ENCODE measurements at regions not wholly inside any gene's neighbourhood (a gene's known extent, or its start where the extent isn't known, plus 50 kb on each side); places are given as distances from the start of the nearest gene placed in this dataset.

DNA sequence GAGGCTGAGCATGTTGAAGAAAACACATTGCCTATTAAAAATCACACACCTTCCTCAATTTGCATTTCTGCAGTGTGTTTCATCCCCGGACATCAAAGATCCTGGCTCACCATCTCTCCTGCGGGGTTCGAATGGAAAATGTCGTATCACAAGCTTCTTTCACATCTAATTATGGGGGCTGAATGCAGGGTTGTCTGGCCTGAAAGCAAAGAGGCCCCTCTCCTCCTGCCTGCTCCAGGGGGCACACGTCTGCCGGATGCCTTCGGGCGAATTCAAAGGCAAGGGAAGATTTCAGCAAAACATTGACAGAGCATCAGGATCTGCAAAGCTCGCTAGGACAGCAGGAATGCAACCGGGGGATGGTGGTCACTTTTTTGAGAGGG is 1447.7 kb downstream of the TBC1D22A start:
- Histone ChIP-seq H3K4me1 (ENCODE audit: insufficient read depth, low read length) (no peaks in the 10 kb centered on the region), H4K20me1 (ENCODE audit: low read length) (no peaks in the 10 kb centered on the region), H3F3A (ENCODE audit: low read length, unreplicated experiment) (no peaks in the 10 kb centered on the region), H3K79me2 (ENCODE audit: low read length) (no peaks in the 10 kb centered on the region), H3K27me3 (ENCODE audit: low read length) (no peaks in the 10 kb centered on the region), H3K9ac (ENCODE audit: low read length) (no peak overlapping the region), H2AFZ (ENCODE audit: low read length) (no peak overlapping the region), H3K9me3 (ENCODE audit: low read length) (no peaks in the 10 kb centered on the region), H3K36me3 (ENCODE audit: low read depth, low read length) (no peaks in the 10 kb centered on the region), H3K4me2 (ENCODE audit: low read length) (no peak overlapping the region), H3K4me3 (ENCODE audit: low read length) (no peak overlapping the region), H3K27ac (ENCODE audit: low read length) (no peak overlapping the region), H3K9me2 (replicated peaks; ENCODE audit: low read length) (no peaks in the 10 kb centered on the region)
- intact Hi-C loops (cut with micrococcal nuclease): no loop called here
- POLR2A ChIA-PET (ENCODE audit: unreplicated experiment): no interaction called here
- no TSS peak for BruUV-seq (replicated peaks)
- no peak for DNase-seq
- TF ChIP-seq, protein P1, sequence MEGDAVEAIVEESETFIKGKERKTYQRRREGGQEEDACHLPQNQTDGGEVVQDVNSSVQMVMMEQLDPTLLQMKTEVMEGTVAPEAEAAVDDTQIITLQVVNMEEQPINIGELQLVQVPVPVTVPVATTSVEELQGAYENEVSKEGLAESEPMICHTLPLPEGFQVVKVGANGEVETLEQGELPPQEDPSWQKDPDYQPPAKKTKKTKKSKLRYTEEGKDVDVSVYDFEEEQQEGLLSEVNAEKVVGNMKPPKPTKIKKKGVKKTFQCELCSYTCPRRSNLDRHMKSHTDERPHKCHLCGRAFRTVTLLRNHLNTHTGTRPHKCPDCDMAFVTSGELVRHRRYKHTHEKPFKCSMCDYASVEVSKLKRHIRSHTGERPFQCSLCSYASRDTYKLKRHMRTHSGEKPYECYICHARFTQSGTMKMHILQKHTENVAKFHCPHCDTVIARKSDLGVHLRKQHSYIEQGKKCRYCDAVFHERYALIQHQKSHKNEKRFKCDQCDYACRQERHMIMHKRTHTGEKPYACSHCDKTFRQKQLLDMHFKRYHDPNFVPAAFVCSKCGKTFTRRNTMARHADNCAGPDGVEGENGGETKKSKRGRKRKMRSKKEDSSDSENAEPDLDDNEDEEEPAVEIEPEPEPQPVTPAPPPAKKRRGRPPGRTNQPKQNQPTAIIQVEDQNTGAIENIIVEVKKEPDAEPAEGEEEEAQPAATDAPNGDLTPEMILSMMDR (conservative IDR thresholded peaks at IDR 0.05; ENCODE audit: low read depth, low read length): no peak
- TF ChIP-seq EZH2phosphoT487 (IDR thresholded peaks at IDR 0.05; ENCODE audit: borderline replicate concordance, low read length) (no peak), EZH2 (IDR thresholded peaks at IDR 0.05; ENCODE audit: low read length, unreplicated experiment) (no peak)
- CTCF ChIA-PET: no interaction called here
- ATAC-seq: no peak

GRCh38 chr22:48209473-48210197 is 1447.2 kb downstream of the TBC1D22A start:
- no peaks in the 10 kb centered on the region for H3K9me3 ChIP-seq (ENCODE audit: low read length)
- H3K27ac ChIP-seq (ENCODE audit: low read length): no peak overlapping the region
- intact Hi-C loops (cut with micrococcal nuclease): no loop called here
- H3K36me3 ChIP-seq (ENCODE audit: low read depth, low read length): no peaks in the 10 kb centered on the region
- H2AFZ ChIP-seq (ENCODE audit: low read length): no peak overlapping the region
- TF ChIP-seq EZH2phosphoT487 (IDR thresholded peaks at IDR 0.05; ENCODE audit: borderline replicate concordance, low read length): no peak
- no peak for TF ChIP-seq EZH2 (IDR thresholded peaks at IDR 0.05; ENCODE audit: low read length, unreplicated experiment)
- TF ChIP-seq, protein P1 (conservative IDR thresholded peaks at IDR 0.05; ENCODE audit: low read depth, low read length): no peak
- ChIA-PET POLR2A (ENCODE audit: unreplicated experiment) (no interaction called here), CTCF (no interaction called here)
- H3K4me1 ChIP-seq (ENCODE audit: insufficient read depth, low read length): no peaks in the 10 kb centered on the region
- no peak overlapping the region for H3K4me3 ChIP-seq (ENCODE audit: low read length)
- H3K4me2 ChIP-seq (ENCODE audit: low read length): no peak overlapping the region
- H4K20me1 ChIP-seq (ENCODE audit: low read length): no peaks in the 10 kb centered on the region
- no peak for DNase-seq
- H3K79me2 ChIP-seq (ENCODE audit: low read length): no peaks in the 10 kb centered on the region
- H3K27me3 ChIP-seq (ENCODE audit: low read length): no peaks in the 10 kb centered on the region
- H3K9ac ChIP-seq (ENCODE audit: low read length): no peak overlapping the region
- H3F3A ChIP-seq (ENCODE audit: low read length, unreplicated experiment): no peaks in the 10 kb centered on the region
- no TSS peak for BruUV-seq (replicated peaks)
- H3K9me2 ChIP-seq (replicated peaks; ENCODE audit: low read length): no peaks in the 10 kb centered on the region
- no peak for ATAC-seq

GRCh38 chr22:48208894-48209293 is 1446.4 kb downstream of the TBC1D22A start:
- no peaks in the 10 kb centered on the region for H3K27me3 ChIP-seq (ENCODE audit: low read length)
- no peaks in the 10 kb centered on the region for H3K9me3 ChIP-seq (ENCODE audit: low read length)
- no peak for ATAC-seq
- ChIA-PET CTCF (no interaction called here), POLR2A (ENCODE audit: unreplicated experiment) (no interaction called here)
- TF ChIP-seq EZH2 (IDR thresholded peaks at IDR 0.05; ENCODE audit: low read length, unreplicated experiment): no peak
- TF ChIP-seq EZH2phosphoT487 (IDR thresholded peaks at IDR 0.05; ENCODE audit: borderline replicate concordance, low read length): no peak
- TF ChIP-seq, protein P1 (conservative IDR thresholded peaks at IDR 0.05; ENCODE audit: low read depth, low read length): no peak
- no peaks in the 10 kb centered on the region for H3K9me2 ChIP-seq (replicated peaks; ENCODE audit: low read length)
- no peaks in the 10 kb centered on the region for H3K79me2 ChIP-seq (ENCODE audit: low read length)
- H3K4me1 ChIP-seq (ENCODE audit: insufficient read depth, low read length): no peaks in the 10 kb centered on the region
- H3K27ac ChIP-seq (ENCODE audit: low read length): no peak overlapping the region
- no peaks in the 10 kb centered on the region for H4K20me1 ChIP-seq (ENCODE audit: low read length)
- DNase-seq: no peak
- no peak overlapping the region for H2AFZ ChIP-seq (ENCODE audit: low read length)
- intact Hi-C loops (cut with micrococcal nuclease): no loop called here
- no peaks in the 10 kb centered on the region for H3F3A ChIP-seq (ENCODE audit: low read length, unreplicated experiment)
- no peak overlapping the region for H3K4me2 ChIP-seq (ENCODE audit: low read length)
- no peaks in the 10 kb centered on the region for H3K36me3 ChIP-seq (ENCODE audit: low read depth, low read length)
- BruUV-seq (replicated peaks): no TSS peak
- H3K4me3 ChIP-seq (ENCODE audit: low read length): no peak overlapping the region
- H3K9ac ChIP-seq (ENCODE audit: low read length): no peak overlapping the region

All from PC-3 (cell line).